HFFc6 (cell line): ENCODE measurements at regions not wholly inside any gene's neighbourhood (a gene's known extent, or its start where the extent isn't known, plus 50 kb on each side); places are given as distances from the start of the nearest gene placed in this dataset.
"Not testable (repeated sequence)": the region's sequence is repeated elsewhere in the genome, so short reads cannot be mapped to it uniquely, and the experiment has no call there.

ENCODE experiments used
- DNase-seq: peaks from one replicate; pipeline ENCODE4 v3.0.0-alpha.2; 2018
- H3K27ac Mint-ChIP-seq: 2 replicates; pipeline ENCODE4 v1.8.0; 2020; ENCODE audit warnings: mild to moderate bottlenecking, mixed read lengths
- H3K27me3 Mint-ChIP-seq: 2 replicates; pipeline ENCODE4 v1.8.0; 2021; ENCODE audit warnings: mild to moderate bottlenecking, moderate library complexity, mixed read lengths; ENCODE audit not compliant: insufficient read depth
- H3K36me3 Mint-ChIP-seq: 2 replicates; pipeline ENCODE4 v1.8.0; 2021; ENCODE audit warnings: low read depth, mixed read lengths
- H3K4me1 Mint-ChIP-seq: 2 replicates; pipeline ENCODE4 v1.8.0; 2020; ENCODE audit warnings: low read depth, mixed read lengths
- H3K4me3 Mint-ChIP-seq: 2 replicates; pipeline ENCODE4 v1.8.0; 2020; ENCODE audit warnings: mild to moderate bottlenecking, moderate library complexity, mixed read lengths
- H3K9me3 Mint-ChIP-seq: 2 replicates; pipeline ENCODE4 v1.8.0; 2020; ENCODE audit warnings: mild to moderate bottlenecking, mixed read lengths
- TF ChIP-seq, protein P1 (sequence below): fragments of 200-600 bp; sonication (generic); IDR thresholded peaks from 2 replicates; pipeline ENCODE4 v1.5.0; 2021; ENCODE audit warnings: antibody characterized with exemption, mild to moderate bottlenecking

DNA sequence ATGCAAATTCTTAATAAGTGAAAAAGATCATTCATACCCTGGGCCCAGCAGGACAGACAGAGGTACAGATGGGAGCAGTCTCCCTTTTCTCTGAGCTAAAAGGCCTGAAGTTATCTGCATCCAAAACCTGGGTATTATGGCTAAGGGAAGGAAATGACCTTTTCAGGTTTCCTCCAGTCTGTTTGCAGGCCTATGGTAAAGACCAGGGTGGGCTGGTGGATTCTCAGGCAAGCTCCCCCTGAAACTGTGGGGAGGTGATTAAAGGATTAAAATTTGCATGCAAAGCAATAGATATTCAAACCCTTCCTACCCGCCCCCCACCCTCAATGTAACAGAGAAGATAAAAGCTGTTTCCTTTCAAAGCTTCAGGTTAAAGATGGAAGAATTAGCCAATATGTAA lies 471.8 kb upstream of the RUNX1 start:
- TF ChIP-seq, protein P1, sequence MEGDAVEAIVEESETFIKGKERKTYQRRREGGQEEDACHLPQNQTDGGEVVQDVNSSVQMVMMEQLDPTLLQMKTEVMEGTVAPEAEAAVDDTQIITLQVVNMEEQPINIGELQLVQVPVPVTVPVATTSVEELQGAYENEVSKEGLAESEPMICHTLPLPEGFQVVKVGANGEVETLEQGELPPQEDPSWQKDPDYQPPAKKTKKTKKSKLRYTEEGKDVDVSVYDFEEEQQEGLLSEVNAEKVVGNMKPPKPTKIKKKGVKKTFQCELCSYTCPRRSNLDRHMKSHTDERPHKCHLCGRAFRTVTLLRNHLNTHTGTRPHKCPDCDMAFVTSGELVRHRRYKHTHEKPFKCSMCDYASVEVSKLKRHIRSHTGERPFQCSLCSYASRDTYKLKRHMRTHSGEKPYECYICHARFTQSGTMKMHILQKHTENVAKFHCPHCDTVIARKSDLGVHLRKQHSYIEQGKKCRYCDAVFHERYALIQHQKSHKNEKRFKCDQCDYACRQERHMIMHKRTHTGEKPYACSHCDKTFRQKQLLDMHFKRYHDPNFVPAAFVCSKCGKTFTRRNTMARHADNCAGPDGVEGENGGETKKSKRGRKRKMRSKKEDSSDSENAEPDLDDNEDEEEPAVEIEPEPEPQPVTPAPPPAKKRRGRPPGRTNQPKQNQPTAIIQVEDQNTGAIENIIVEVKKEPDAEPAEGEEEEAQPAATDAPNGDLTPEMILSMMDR = no peak
- Mint-ChIP-seq H3K9me3 (no peaks in the 10 kb centered on the region), H3K27ac (no peak overlapping the region)

DNA sequence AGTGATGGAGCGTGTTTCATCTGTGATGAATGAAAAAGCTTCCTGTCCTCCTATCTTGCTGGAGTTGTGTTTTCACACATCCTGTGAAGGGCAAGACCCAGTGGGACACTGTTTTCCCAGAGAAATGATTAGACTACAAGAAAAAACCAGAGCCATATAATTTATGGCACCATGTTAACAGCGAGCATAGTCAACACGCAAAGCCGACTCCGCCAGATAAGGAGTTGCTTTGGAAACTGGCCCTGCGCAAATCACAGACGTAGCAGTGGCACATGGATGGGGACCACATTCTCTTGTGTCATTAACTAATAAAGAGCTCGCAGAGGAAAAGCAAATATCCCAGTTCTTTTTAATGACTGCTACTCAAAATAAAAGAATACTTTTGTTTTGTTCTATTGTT lies 471.2 kb upstream of the RUNX1 start:
- TF ChIP-seq, protein P1 = no peak
- Mint-ChIP-seq H3K4me1 (peaks cover 16% of the 10 kb centered on the region), H3K27me3 (no peaks in the 10 kb centered on the region; the same call in 1 of the 2 replicates), H3K4me3 (no peak overlapping the region), H3K36me3 (no peaks in the 10 kb centered on the region), H3K9me3 (no peaks in the 10 kb centered on the region), H3K27ac (no peak overlapping the region)
- DNase-seq = no peak

More for the DNA sequence above, 471.8 kb upstream of the RUNX1 start:
- Mint-ChIP-seq H3K27me3 (no peaks in the 10 kb centered on the region), H3K4me3 (no peak overlapping the region), H3K4me1 (peaks cover 22% of the 10 kb centered on the region), H3K36me3 (no peaks in the 10 kb centered on the region)
- no peak for DNase-seq

- peaks cover 19% of the 10 kb centered on the region for H3K4me1 Mint-ChIP-seq
- TF ChIP-seq, protein P1 = no peak
- H3K4me3 Mint-ChIP-seq = no peak overlapping the region
- H3K27ac Mint-ChIP-seq = no peak overlapping the region
- H3K36me3 Mint-ChIP-seq = no peaks in the 10 kb centered on the region
- no peaks in the 10 kb centered on the region for H3K9me3 Mint-ChIP-seq
- no peaks in the 10 kb centered on the region; the same call in 1 of the 2 replicates for H3K27me3 Mint-ChIP-seq
- DNase-seq = no peak
Observed at GRCh38 chr21:35517865-35518264, 468.8 kb upstream of the RUNX1 start.

DNA sequence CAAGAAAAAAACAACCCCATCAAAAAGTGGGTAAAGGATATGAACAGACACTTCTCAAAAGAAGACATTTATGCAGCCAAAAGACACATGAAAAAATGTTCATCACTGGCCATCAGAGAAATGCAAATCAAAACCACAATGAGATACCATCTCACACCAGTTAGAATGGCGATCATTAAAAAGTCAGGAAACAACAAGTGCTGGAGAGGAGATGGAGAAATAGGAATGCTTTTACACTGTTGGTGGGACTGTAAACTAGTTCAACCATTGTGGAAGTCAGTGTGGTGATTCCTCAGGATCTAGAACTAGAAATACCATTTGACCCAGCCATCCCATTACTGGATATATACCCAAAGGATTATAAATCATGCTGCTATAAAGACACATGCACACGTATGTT lies 467.2 kb upstream of the RUNX1 start:
- not testable (repeated sequence) for H3K27me3 Mint-ChIP-seq, H3K9me3 Mint-ChIP-seq, DNase-seq, H3K36me3 Mint-ChIP-seq, H3K27ac Mint-ChIP-seq, H3K4me3 Mint-ChIP-seq
- H3K4me1 Mint-ChIP-seq = peaks cover 34% of the 10 kb centered on the region

- Mint-ChIP-seq H3K4me3 (peak overlapping the region; percentile 20; the same call in 1 of the 2 replicates), H3K27me3 (no peaks in the 10 kb centered on the region; the same call in 1 of the 2 replicates), H3K27ac (peak overlapping the region; percentile 75; the same call in 1 of the 2 replicates), H3K4me1 (peaks cover 64% of the 10 kb centered on the region), H3K36me3 (no peaks in the 10 kb centered on the region), H3K9me3 (no peaks in the 10 kb centered on the region)
- TF ChIP-seq, protein P1 = no peak
- DNase-seq = no peak
Observed at GRCh38 chr21:35512346-35512745, 463.2 kb upstream of the RUNX1 start.

GRCh38 chr21:35511696-35512162 lies 462.6 kb upstream of the RUNX1 start:
- peak; percentile 68 for DNase-seq
- TF ChIP-seq, protein P1 = no peak
- Mint-ChIP-seq H3K27me3 (no peaks in the 10 kb centered on the region; the same call in 1 of the 2 replicates), H3K9me3 (no peaks in the 10 kb centered on the region), H3K4me1 (peaks cover 69% of the 10 kb centered on the region), H3K27ac (peak overlapping the region; percentile 75), H3K36me3 (no peaks in the 10 kb centered on the region), H3K4me3 (peak overlapping the region; percentile 20)
